Activated B cell treated with CpG ODN at 0.5 μM for 24 hours (primary cell): ENCODE measurements at regions not wholly inside any gene's neighbourhood (a gene's known extent, or its start where the extent isn't known, plus 50 kb on each side); places are given as distances from the start of the nearest gene placed in this dataset.

Experiments used
- ATAC-seq: fragments of 200-7000 bp; cut with Tn5 transposase; one replicate; pipeline ENCODE4 v1.10.0; 2021; ENCODE audit warnings: low read depth, mild to moderate bottlenecking, moderate library complexity
- CTCF ChIA-PET: fragments of 350-600 bp; sonication (Branson Sonifier 250); formaldehyde crosslinking; loops from one replicate; lab custom pipeline; 2021; ENCODE audit warnings: antibody characterized with exemption; lab: Charles Lee
- POLR2A ChIA-PET: fragments of 350-600 bp; sonication (Branson Sonifier 250); formaldehyde crosslinking; loops from one replicate; lab custom pipeline; 2021; ENCODE audit warnings: antibody characterized with exemption; lab: Charles Lee
- DNase-seq: peaks from one replicate; pipeline ENCODE4 v3.0.0; 2022
- H3K27ac Mint-ChIP-seq: one replicate; pipeline ENCODE4 v1.8.0; 2020; ENCODE audit warnings: mixed read lengths
- H3K27me3 Mint-ChIP-seq: one replicate; pipeline ENCODE4 v1.8.0; 2021; ENCODE audit warnings: mixed read lengths
- H3K36me3 Mint-ChIP-seq: one replicate; pipeline ENCODE4 v1.8.0; 2021; ENCODE audit warnings: low read depth, mixed read lengths
- H3K4me1 Mint-ChIP-seq: one replicate; pipeline ENCODE4 v1.8.0; 2021; ENCODE audit warnings: mixed read lengths
- H3K4me3 Mint-ChIP-seq: one replicate; pipeline ENCODE4 v1.8.0; 2020; ENCODE audit warnings: mild to moderate bottlenecking, mixed read lengths
- H3K9me3 Mint-ChIP-seq: one replicate; pipeline ENCODE4 v1.8.0; 2020; ENCODE audit warnings: mixed read lengths
- CTCF ChIP-seq: fragments of 200-600 bp; IDR thresholded peaks from one replicate; pipeline ENCODE4 v1.8.0; 2022; ENCODE audit warnings: antibody characterized with exemption, mild to moderate bottlenecking
- intact Hi-C: fragments of 100-400 bp; cut with micrococcal nuclease; formaldehyde crosslinking; loops from one replicate; pipeline ENCODE4 v1.15.1; 2024

- TF ChIP-seq CTCF, result no peak
- H3K36me3 Mint-ChIP-seq, result no peaks in the 10 kb centered on the region
- no peaks in the 10 kb centered on the region for H3K27me3 Mint-ChIP-seq
- peaks cover 37% of the 10 kb centered on the region for H3K4me1 Mint-ChIP-seq
- intact Hi-C loops, result no loop called here
- H3K9me3 Mint-ChIP-seq, result no peaks in the 10 kb centered on the region
- ChIA-PET CTCF (no interaction called here), POLR2A (no interaction called here)
- no peak for DNase-seq
- peak overlapping the region; percentile 79 for H3K27ac Mint-ChIP-seq
- peak; percentile 40 for ATAC-seq
- H3K4me3 Mint-ChIP-seq, result peak overlapping the region; percentile 35
Measured at GRCh38 chr17:27944546-27945332, 51.6 kb upstream of the LYRM9 start.

GRCh38 chr17:27945333-27945616 is 52.1 kb upstream of the LYRM9 start:
- no peaks in the 10 kb centered on the region for H3K9me3 Mint-ChIP-seq
- DNase-seq, result no peak
- peak overlapping the region; percentile 79 for H3K27ac Mint-ChIP-seq
- H3K4me1 Mint-ChIP-seq, result peaks cover 32% of the 10 kb centered on the region
- ChIA-PET CTCF (no interaction called here), POLR2A (no interaction called here)
- no peaks in the 10 kb centered on the region for H3K27me3 Mint-ChIP-seq
- no peak for ATAC-seq
- TF ChIP-seq CTCF, result no peak
- intact Hi-C loops, result no loop called here
- no peaks in the 10 kb centered on the region for H3K36me3 Mint-ChIP-seq
- H3K4me3 Mint-ChIP-seq, result peak overlapping the region; percentile 35

- no peaks in the 10 kb centered on the region for H3K9me3 Mint-ChIP-seq
- ATAC-seq (no peak), DNase-seq (no peak)
- CTCF ChIA-PET, result interaction anchor here (1.3 to 1.5 kb wide), 2 partner anchors 53 to 141 kb away, joined by 3 to 4 read pairs; partner anchors contain the start of gene LYRM9
- no peaks in the 10 kb centered on the region for H3K36me3 Mint-ChIP-seq
- no peak overlapping the region for H3K27ac Mint-ChIP-seq
- H3K27me3 Mint-ChIP-seq, result no peaks in the 10 kb centered on the region
- H3K4me3 Mint-ChIP-seq, result no peak overlapping the region
- POLR2A ChIA-PET, result no interaction called here
- no peak for TF ChIP-seq CTCF
- peaks cover 28% of the 10 kb centered on the region for H3K4me1 Mint-ChIP-seq
- intact Hi-C loops, result loop anchor here (1.0 kb wide), 1 partner anchor 53 kb away; the partner anchor contains the start of gene LYRM9
Measured at GRCh38 chr17:27945953-27946352, 52.8 kb upstream of the LYRM9 start.

GRCh38 chr17:27946513-27946912 is 53.3 kb upstream of the LYRM9 start:
- Mint-ChIP-seq H3K27ac (no peak overlapping the region), H3K36me3 (no peaks in the 10 kb centered on the region), H3K27me3 (no peaks in the 10 kb centered on the region), H3K4me3 (no peak overlapping the region), H3K4me1 (peaks cover 28% of the 10 kb centered on the region), H3K9me3 (no peaks in the 10 kb centered on the region)
- CTCF ChIA-PET, result interaction anchor here (1.3 to 1.5 kb wide), 2 partner anchors 53 to 141 kb away, joined by 3 to 4 read pairs; partner anchors contain the start of gene LYRM9
- no peak for TF ChIP-seq CTCF
- ATAC-seq (peak; percentile 97), DNase-seq (no peak)
- intact Hi-C loops, result loop anchor here (1.0 kb wide), 1 partner anchor 53 kb away; the partner anchor contains the start of gene LYRM9
- POLR2A ChIA-PET, result no interaction called here

- ChIA-PET POLR2A (no interaction called here), CTCF (interaction anchor here (1.3 to 1.5 kb wide), 2 partner anchors 54 to 142 kb away, joined by 3 to 4 read pairs; partner anchors contain the start of gene LYRM9)
- ATAC-seq (no peak), DNase-seq (no peak)
- Mint-ChIP-seq H3K27ac (no peak overlapping the region), H3K4me1 (peaks cover 28% of the 10 kb centered on the region), H3K9me3 (no peaks in the 10 kb centered on the region), H3K36me3 (no peaks in the 10 kb centered on the region), H3K27me3 (no peaks in the 10 kb centered on the region), H3K4me3 (no peak overlapping the region)
- no peak for TF ChIP-seq CTCF
- intact Hi-C loops, result no loop called here
Measured at GRCh38 chr17:27947005-27947406, 53.8 kb upstream of the LYRM9 start.
